ENCODE measurements at regions not wholly inside any gene's neighbourhood (a gene's known extent, or its start where the extent isn't known, plus 50 kb on each side); places are given as distances from the start of the nearest gene placed in this dataset.

DNA sequence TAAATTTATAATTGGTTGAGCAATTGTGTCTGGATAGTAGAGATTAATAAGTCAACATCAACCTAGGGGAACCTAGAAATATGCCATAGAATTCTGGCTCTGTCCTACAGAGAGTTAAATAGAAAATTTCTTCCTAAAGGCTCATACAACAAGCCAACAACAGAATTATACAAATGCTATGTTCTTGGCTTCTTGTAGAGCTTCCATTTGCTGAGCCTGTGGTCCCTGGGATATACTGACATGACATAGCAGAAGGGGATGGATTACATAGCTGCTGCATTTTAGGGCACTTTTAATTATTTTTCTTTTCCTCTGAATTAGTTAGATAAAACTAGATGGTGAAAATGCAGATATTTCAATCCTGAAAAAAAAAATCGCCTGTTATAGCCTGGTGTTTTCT is 95.5 kb upstream of the ST6GAL2 start:
- no peak for DNase-seq

- DNase-seq: no peak
Observed at GRCh38 chr2:106982350-106982749, 96.4 kb upstream of the ST6GAL2 start.

DNA sequence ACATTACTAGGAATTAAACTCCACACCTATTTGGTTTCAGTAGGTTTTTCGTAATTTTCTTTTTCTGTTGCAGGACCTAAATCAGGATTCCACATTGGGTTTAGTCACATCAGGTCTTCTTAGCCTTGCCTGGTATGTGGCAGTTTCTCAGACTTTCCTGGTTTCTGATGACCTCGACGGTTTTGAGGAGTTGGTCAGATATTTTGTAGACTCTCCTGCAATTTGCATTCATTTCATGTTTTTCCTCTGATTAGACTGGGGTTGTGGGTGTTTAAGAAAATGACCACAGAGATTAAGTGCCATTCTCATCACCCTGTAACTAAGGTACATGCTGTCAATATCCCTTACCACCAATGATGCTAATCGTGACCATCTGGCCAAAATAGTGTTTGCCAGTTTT is 97.3 kb upstream of the ST6GAL2 start:
- DNase-seq: no peak

DNA sequence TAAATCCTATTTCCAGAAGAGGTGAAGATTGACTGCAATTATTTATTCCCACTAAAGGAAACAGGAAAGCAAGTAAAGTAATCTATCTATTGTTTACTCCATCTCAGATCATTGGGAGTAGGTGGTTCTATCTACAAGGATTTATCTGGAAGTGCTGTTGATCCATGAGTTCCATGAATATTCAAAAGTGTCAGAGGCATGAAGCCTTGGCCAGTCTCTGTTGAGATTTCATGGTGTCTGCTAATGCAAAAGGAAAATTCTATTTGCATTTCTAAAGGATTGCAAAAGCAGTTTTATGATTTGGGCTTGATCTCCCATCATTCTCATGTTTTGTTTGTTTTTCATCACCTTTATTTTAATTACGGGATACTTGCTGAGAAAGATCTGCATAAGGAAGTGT is 102.4 kb upstream of the ST6GAL2 start:
- DNase-seq: no peak

- no peak for DNase-seq
Observed at GRCh38 chr2:106990297-106990696, 104.3 kb upstream of the ST6GAL2 start.

GRCh38 chr2:106991866-106992265 is 105.9 kb upstream of the ST6GAL2 start:
- no peak for DNase-seq

GRCh38 chr2:106995556-106995955 is 109.6 kb upstream of the ST6GAL2 start:
- no peak for DNase-seq

DNA sequence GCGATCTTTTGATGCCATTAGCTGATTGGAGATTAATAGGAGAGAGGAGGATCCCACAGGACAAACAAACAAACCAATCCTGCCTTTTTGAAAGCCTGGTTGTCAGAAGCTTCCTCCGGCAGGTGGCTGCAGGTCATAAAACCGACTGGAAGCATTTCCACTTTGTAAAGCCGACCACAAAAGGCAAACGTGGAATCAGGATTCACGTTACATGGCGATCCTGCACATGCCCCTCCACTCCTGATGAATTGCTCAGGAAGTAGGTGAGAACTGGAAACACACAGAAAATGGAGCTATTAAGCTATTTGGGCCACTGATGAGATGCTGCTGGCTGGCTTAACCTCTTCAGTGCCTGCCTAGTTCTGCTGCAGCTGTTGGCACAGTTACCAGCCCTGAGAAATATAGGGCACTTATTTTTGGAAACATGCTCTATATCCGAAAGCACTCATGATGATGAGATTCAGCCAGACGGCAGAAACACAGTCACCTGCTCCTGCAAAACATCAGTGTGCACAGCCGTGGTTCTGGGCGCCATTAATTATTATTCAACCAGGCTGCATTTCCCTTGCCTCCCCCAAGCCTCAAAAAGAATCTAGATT is 110.3 kb upstream of the ST6GAL2 start:
- no peak for DNase-seq

- DNase-seq: no peak
Observed at GRCh38 chr2:106997204-106997603, 111.2 kb upstream of the ST6GAL2 start.

GRCh38 chr2:107001062-107001461 is 115.1 kb upstream of the ST6GAL2 start:
- no peak for DNase-seq

GRCh38 chr2:107001551-107001950 is 115.6 kb upstream of the ST6GAL2 start:
- DNase-seq: peak; percentile 10 to 32

DNA sequence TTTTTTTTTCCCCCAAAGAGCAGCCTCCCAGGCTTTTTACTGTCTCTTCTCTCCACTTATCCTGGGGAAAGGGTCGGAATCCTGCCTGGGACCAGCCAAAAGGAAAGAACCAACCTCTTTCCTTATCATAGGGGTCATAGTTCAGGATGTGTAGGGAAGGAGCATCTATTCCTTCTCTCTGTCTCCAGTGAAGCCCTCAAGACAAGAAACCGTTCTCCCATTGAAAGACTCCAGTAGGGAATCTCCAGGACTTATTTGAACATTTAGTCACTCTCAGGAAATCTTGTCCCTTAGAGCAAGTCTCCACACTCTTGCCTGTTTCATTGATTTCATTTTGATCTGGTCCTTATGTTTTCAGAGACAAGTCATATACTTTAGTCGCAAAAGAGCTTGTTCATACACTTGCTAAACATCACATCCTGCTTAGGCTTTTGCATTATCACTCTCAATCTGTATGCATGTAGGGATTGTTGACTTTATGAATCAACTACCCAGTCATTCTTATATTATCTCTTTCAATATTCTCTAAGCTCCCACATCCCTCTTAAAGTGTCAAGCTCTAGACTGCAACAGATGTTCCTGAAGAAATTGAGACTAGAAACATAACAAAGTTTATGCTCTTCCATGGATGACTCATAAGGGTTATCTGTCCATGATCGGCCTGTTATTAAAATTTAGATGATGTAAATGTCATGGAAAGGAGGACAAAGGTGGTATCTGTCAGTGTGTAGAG is 116.2 kb upstream of the ST6GAL2 start:
- DNase-seq: no peak

- DNase-seq: no peak
Observed at GRCh38 chr2:107002735-107003134, 116.8 kb upstream of the ST6GAL2 start.

GRCh38 chr2:107005853-107006252 is 119.9 kb upstream of the ST6GAL2 start:
- no peak for DNase-seq

DNA sequence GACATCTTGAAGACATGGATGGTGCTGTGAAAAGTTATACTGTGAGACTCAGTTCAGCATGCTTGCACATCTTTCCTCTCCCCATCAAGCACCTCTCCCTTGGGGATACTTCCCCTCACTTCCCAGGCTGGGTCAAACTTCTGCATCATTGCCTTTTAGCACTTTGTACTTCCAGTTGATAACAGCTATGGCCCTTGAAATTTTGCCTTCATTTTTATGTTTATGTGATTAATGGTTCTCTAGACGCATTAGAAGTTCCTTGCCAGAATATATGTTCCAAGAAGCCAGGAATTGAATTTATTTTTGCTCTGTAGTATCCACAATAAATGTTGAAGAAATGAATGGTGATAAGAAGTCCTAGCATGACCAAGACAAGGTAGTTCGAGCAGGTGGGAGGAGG is 120.9 kb upstream of the ST6GAL2 start:
- DNase-seq: no peak

DNA sequence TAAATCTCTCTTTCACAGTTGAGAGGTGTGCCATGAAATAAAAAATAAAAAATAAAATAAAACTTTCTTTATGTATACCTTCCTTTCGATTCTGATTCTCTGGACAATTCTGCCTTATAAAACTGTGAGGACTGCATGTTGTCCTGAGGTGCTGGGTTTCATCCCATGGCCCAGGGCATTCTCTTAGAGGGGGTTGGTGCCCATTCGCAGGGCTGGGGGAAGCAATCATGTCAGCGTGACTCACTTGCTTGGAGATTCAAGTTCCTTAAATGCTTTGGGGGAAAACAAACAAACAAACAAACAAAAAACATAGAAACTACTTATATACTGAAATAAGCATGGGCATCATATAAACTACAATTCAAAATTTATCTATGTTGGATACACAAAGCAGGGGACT is 122.0 kb upstream of the ST6GAL2 start:
- no peak for DNase-seq

DNA sequence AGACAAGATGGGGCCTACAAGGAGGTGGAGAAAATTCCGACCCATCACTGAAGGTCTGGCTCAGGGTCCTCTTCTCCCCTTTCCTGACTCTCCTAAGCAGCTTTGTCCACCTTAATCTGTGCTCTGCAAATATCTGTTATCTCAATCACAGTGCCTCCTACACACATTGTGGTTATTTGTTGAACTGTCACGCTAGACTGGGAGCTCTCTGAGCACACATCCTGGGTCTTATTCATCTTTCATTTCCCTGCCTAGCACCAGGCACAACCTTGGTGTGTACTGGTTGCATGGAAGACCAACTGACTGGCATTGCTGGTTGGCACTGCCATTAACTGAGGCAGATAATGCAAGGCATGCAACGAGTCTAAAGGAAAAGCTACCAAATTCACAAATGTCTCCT is 122.9 kb upstream of the ST6GAL2 start:
- DNase-seq: no peak

- DNase-seq: no peak
Observed at GRCh38 chr2:107009275-107009674, 123.3 kb upstream of the ST6GAL2 start.

DNA sequence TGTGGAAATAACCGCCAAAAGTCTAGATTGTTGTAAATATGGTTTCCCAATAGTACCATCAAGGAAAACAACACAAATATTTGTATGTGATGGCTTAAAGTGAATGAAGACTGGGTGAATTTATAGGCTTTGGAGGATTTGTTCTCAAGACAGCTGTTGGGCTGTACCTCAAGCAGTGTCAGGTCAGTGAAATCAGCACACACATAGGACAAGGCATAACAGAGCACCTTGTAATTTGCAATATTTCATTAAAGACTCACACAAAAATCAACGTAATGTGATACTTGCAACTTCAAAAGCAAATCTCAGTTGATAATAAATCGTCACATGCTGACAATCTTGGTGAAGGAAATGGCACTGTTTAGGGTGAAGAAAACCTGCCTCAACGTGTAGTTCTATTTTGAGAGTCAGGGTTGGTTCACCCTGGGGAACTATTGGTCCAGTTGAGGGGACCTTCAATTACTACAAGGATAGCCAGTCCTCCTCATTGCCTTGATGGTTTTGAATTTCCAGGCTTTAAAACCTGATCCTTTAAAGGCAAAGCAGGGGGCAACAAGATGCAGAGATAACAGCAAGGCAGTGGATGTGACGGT is 126.8 kb upstream of the ST6GAL2 start:
- no peak for DNase-seq

- DNase-seq: no peak
Observed at GRCh38 chr2:107013884-107014283, 127.9 kb upstream of the ST6GAL2 start.

DNA sequence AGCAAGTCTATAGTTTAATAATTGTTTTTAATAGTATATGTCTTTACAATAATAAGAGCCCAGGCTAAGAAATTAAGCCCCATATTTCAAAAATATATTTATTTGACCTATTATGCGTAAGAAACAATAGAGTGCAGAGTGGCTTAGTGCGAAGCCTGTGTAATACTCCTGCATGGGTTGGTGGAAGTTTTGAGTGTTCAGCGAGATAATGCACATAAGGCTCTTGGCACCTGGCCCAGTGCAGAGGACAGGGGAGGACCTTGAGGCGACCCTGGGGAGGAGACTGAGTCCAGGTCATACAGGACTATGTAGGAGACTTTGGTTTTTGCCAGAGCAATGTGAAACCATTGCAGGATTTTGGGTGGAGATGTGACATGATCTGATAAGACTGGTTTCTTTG is 132.4 kb upstream of the ST6GAL2 start:
- no peak for DNase-seq

DNA sequence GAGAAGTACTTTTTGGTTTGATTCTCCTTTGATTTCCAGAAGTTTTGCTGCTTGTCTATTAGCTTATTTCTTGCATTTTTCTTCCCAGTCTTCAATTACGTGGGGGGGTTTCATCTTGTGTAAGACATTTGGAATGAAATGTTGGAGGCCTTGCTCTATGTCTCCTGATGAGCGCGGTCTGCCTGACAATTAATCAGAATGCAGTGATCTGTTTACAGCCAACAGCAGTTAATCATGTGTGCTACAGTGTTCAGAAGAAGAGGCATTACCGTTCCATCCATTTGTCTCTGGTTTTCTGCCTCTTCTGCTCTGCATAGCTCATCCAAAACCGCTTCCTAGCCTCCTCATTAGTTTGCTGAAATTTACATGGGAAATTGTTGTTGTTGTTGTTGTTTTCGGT is 134.4 kb upstream of the ST6GAL2 start:
- no peak for DNase-seq

GRCh38 chr2:107024269-107024668 is 138.3 kb upstream of the ST6GAL2 start:
- DNase-seq: no peak

- DNase-seq: no peak
Observed at GRCh38 chr2:107025291-107025857, 139.4 kb upstream of the ST6GAL2 start.
